ENCODE measurements at regions not wholly inside any gene's neighbourhood (a gene's known extent, or its start where the extent isn't known, plus 50 kb on each side); places are given as distances from the start of the nearest gene placed in this dataset.

DNA sequence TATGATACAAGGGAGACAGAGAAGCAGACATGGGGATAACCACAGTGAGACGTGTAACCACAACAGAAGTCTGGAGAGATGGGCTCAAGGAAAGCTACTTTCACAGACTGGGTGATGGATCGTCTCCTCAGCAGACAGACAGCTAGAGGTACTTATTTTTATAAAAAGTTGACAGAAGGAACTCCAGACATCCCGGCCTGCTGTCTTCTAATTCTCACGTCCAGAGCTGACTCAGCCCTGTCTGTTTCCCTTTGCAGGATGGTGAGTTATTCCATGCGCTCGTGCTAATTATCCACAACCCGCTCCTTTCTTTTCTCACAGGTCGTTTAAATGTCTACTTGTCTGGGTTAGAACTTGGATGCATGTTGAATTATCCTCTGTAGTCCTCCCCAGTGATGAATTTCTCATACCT lies 304.5 kb downstream of the CWC27 start:
- H3K4me3 ChIP-seq (ENCODE audit: low read depth in 1 of 3, low read length in 3 of 3) = no peak overlapping the region
- H3K36me3 ChIP-seq (ENCODE audit: control insufficient read depth in 4 of 4, insufficient read depth in 3 of 4, low read depth in 1 of 4, low read length in 3 of 4) = no peaks in the 10 kb centered on the region
- H3K9ac ChIP-seq (ENCODE audit: low read depth in 1 of 2, low read length in 2 of 2) = no peak overlapping the region
- no peak for DNase-seq (ENCODE audit: low spot score)
- 77% methylated on average over 8 of the region's 8 CpGs for WGBS
- H3K27me3 ChIP-seq (ENCODE audit: control insufficient read depth in 4 of 4, insufficient read depth in 4 of 4, low read length in 3 of 4) = no peaks in the 10 kb centered on the region
- TF ChIP-seq, protein P1, sequence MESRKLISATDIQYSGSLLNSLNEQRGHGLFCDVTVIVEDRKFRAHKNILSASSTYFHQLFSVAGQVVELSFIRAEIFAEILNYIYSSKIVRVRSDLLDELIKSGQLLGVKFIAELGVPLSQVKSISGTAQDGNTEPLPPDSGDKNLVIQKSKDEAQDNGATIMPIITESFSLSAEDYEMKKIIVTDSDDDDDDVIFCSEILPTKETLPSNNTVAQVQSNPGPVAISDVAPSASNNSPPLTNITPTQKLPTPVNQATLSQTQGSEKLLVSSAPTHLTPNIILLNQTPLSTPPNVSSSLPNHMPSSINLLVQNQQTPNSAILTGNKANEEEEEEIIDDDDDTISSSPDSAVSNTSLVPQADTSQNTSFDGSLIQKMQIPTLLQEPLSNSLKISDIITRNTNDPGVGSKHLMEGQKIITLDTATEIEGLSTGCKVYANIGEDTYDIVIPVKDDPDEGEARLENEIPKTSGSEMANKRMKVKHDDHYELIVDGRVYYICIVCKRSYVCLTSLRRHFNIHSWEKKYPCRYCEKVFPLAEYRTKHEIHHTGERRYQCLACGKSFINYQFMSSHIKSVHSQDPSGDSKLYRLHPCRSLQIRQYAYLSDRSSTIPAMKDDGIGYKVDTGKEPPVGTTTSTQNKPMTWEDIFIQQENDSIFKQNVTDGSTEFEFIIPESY (IDR thresholded peaks at IDR 0.05) = no peak
- TF ChIP-seq RXRA (IDR thresholded peaks at IDR 0.05) (no peak), SP1 (IDR thresholded peaks at IDR 0.05) (no peak), JUND (IDR thresholded peaks at IDR 0.05) (no peak)
- TF ChIP-seq, protein P2, sequence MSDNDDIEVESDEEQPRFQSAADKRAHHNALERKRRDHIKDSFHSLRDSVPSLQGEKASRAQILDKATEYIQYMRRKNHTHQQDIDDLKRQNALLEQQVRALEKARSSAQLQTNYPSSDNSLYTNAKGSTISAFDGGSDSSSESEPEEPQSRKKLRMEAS (IDR thresholded peaks at IDR 0.05) = no peak
- TF ChIP-seq, protein P3, sequence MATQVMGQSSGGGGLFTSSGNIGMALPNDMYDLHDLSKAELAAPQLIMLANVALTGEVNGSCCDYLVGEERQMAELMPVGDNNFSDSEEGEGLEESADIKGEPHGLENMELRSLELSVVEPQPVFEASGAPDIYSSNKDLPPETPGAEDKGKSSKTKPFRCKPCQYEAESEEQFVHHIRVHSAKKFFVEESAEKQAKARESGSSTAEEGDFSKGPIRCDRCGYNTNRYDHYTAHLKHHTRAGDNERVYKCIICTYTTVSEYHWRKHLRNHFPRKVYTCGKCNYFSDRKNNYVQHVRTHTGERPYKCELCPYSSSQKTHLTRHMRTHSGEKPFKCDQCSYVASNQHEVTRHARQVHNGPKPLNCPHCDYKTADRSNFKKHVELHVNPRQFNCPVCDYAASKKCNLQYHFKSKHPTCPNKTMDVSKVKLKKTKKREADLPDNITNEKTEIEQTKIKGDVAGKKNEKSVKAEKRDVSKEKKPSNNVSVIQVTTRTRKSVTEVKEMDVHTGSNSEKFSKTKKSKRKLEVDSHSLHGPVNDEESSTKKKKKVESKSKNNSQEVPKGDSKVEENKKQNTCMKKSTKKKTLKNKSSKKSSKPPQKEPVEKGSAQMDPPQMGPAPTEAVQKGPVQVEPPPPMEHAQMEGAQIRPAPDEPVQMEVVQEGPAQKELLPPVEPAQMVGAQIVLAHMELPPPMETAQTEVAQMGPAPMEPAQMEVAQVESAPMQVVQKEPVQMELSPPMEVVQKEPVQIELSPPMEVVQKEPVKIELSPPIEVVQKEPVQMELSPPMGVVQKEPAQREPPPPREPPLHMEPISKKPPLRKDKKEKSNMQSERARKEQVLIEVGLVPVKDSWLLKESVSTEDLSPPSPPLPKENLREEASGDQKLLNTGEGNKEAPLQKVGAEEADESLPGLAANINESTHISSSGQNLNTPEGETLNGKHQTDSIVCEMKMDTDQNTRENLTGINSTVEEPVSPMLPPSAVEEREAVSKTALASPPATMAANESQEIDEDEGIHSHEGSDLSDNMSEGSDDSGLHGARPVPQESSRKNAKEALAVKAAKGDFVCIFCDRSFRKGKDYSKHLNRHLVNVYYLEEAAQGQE (IDR thresholded peaks at IDR 0.05) = no peak
- no peaks in the 10 kb centered on the region for H3K9me3 ChIP-seq (ENCODE audit: control insufficient read depth in 4 of 4, low read length in 3 of 4)
- no peak overlapping the region for H3K27ac ChIP-seq (ENCODE audit: low read depth in 1 of 2, low read length in 2 of 2)
- H3K4me1 ChIP-seq (ENCODE audit: control insufficient read depth in 4 of 4, insufficient read depth in 4 of 4, low read length in 3 of 4) = no peaks in the 10 kb centered on the region

DNA sequence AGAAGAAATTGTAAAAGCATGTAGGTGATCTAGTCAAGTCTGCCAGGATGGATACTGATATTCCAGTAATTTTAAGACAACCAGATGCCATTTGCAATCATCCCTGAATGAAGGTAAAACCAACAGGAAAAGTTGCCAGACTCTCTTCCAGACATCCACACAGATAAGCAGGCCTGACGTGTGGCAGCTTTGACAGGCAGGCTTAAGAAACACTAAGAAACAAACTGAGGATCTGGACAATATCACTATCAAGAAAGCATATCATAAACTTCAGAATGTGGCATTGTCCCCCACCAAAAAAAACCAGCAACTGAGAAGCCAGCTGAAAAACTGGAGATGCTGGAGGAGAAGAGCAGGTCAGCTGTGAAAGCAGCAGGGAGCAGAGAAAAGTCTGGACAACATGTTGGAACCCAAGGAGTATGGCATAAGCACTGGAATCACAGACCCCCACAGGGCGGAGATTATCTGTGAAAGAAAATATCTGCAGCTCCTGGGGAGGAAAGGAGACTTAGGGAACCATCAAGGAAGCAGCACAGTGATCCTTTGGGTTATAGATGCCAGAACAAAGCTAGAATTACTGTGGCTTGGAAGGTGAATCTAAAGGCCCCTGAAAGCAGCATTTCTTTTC lies 307.0 kb downstream of the CWC27 start:
- Histone ChIP-seq H3K4me3 (ENCODE audit: low read depth in 1 of 3, low read length in 3 of 3) (no peak overlapping the region), H3K4me1 (ENCODE audit: control insufficient read depth in 4 of 4, insufficient read depth in 4 of 4, low read length in 3 of 4) (no peaks in the 10 kb centered on the region), H3K36me3 (ENCODE audit: control insufficient read depth in 4 of 4, insufficient read depth in 3 of 4, low read depth in 1 of 4, low read length in 3 of 4) (no peaks in the 10 kb centered on the region), H3K27me3 (ENCODE audit: control insufficient read depth in 4 of 4, insufficient read depth in 4 of 4, low read length in 3 of 4) (no peaks in the 10 kb centered on the region), H3K9ac (ENCODE audit: low read depth in 1 of 2, low read length in 2 of 2) (no peak overlapping the region), H3K9me3 (ENCODE audit: control insufficient read depth in 4 of 4, low read length in 3 of 4) (no peaks in the 10 kb centered on the region), H3K27ac (ENCODE audit: low read depth in 1 of 2, low read length in 2 of 2) (no peak overlapping the region)
- WGBS = 91% methylated on average over 2 of the region's 2 CpGs
- no peak for DNase-seq (ENCODE audit: low spot score)
- TF ChIP-seq HNF4G (IDR thresholded peaks at IDR 0.05) = no peak
- TF ChIP-seq JUND (IDR thresholded peaks at IDR 0.05) = no peak
- TF ChIP-seq EGR1 (IDR thresholded peaks at IDR 0.05; ENCODE audit: low read depth in 2 of 2) = no peak
- TF ChIP-seq TAF1 (conservative IDR thresholded peaks at IDR 0.05) = no peak
- TF ChIP-seq RAD21 (IDR thresholded peaks at IDR 0.05) = no peak
- no peak for TF ChIP-seq NR2F2 (IDR thresholded peaks at IDR 0.05)
- no peak for TF ChIP-seq FOXA2 (IDR thresholded peaks at IDR 0.05)
- TF ChIP-seq YY1 (IDR thresholded peaks at IDR 0.05) = no peak
- TF ChIP-seq, protein P3 (IDR thresholded peaks at IDR 0.05) = no peak
- TF ChIP-seq FOXA1 (IDR thresholded peaks at IDR 0.05) = no peak
- TF ChIP-seq HNF4A (conservative IDR thresholded peaks at IDR 0.05) = no peak
- TF ChIP-seq, protein P4, sequence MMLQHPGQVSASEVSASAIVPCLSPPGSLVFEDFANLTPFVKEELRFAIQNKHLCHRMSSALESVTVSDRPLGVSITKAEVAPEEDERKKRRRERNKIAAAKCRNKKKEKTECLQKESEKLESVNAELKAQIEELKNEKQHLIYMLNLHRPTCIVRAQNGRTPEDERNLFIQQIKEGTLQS (IDR thresholded peaks at IDR 0.05) = no peak

Measured in liver (tissue), 7 donors.